Mesendoderm (in vitro differentiated cells): ENCODE measurements at regions not wholly inside any gene's neighbourhood (a gene's known extent, or its start where the extent isn't known, plus 50 kb on each side); places are given as distances from the start of the nearest gene placed in this dataset.

ENCODE experiments used
- DNase-seq: peaks from one replicate; pipeline ENCODE4 v3.0.0; 2013
- H2AK5ac ChIP-seq: 2 replicates; pipeline ENCODE4 v1.6.1; 2013; ENCODE audit warnings: low read length, inconsistent platforms
- H2BK120ac ChIP-seq: 2 replicates; pipeline ENCODE4 v1.6.1; 2013; ENCODE audit warnings: low read depth, mild to moderate bottlenecking, low read length, moderate library complexity, mixed read lengths
- H2BK15ac ChIP-seq: replicated peaks from 2 replicates; pipeline ENCODE4 v1.6.1; 2013; ENCODE audit warnings: low read depth, mild to moderate bottlenecking, moderate library complexity
- H2BK5ac ChIP-seq: 2 replicates; pipeline ENCODE4 v1.6.1; 2013; ENCODE audit warnings: low read length, inconsistent platforms
- H3K18ac ChIP-seq: 2 replicates; pipeline ENCODE4 v1.6.1; 2013; ENCODE audit warnings: mild to moderate bottlenecking, low read length, mixed read lengths
- H3K23ac ChIP-seq: one replicate; pipeline ENCODE4 v1.6.1; 2013; ENCODE audit warnings: low read length
- H3K27ac ChIP-seq: 2 replicates; pipeline ENCODE4 v1.5.1; 2013; ENCODE audit warnings: low read depth, mild to moderate bottlenecking, inconsistent platforms, low read length, moderate library complexity
- H3K27me3 ChIP-seq: 2 replicates; pipeline ENCODE4 v1.6.1; 2013; ENCODE audit warnings: low read length, control low read depth, mild to moderate bottlenecking, inconsistent platforms; ENCODE audit not compliant: insufficient read depth, poor library complexity
- H3K36me3 ChIP-seq: 2 replicates; pipeline ENCODE4 v1.6.1; 2013; ENCODE audit warnings: low read length, inconsistent platforms; ENCODE audit not compliant: control insufficient read depth, insufficient read depth
- H3K4ac ChIP-seq: one replicate; pipeline ENCODE4 v1.6.1; 2013; ENCODE audit warnings: low read depth, mild to moderate bottlenecking, low read length, moderate library complexity
- H3K4me1 ChIP-seq: 2 replicates; pipeline ENCODE4 v1.6.1; 2013; ENCODE audit warnings: low read depth, low read length, inconsistent platforms; ENCODE audit not compliant: control insufficient read depth
- H3K4me2 ChIP-seq: 2 replicates; pipeline ENCODE4 v1.6.1; 2013; ENCODE audit warnings: low read length
- H3K4me3 ChIP-seq: 2 replicates; pipeline ENCODE4 v1.5.1; 2013; ENCODE audit warnings: mild to moderate bottlenecking, low read length
- H3K56ac ChIP-seq: one replicate; pipeline ENCODE4 v1.6.1; 2013; ENCODE audit warnings: low read length
- H3K79me1 ChIP-seq: 2 replicates; pipeline ENCODE4 v1.6.1; 2013; ENCODE audit warnings: low read length, inconsistent platforms
- H3K79me2 ChIP-seq: 2 replicates; pipeline ENCODE4 v1.6.1; 2013; ENCODE audit warnings: mild to moderate bottlenecking, low read length; ENCODE audit not compliant: control insufficient read depth, insufficient read depth
- H3K9ac ChIP-seq: 2 replicates; pipeline ENCODE4 v1.6.1; 2013; ENCODE audit warnings: low read length, inconsistent platforms
- H4K5ac ChIP-seq: one replicate; pipeline ENCODE4 v1.6.1; 2013; ENCODE audit warnings: low read length
- H4K8ac ChIP-seq: one replicate; pipeline ENCODE4 v1.6.1; 2013; ENCODE audit warnings: low read depth, mild to moderate bottlenecking, control low read depth, low read length, moderate library complexity
- WGBS: extraction: QIAGEN DNeasy Blood & Tissue Kit; methylation state at CpG from one replicate; pipeline ENCODE4 v1.1.7; 2013; ENCODE audit warnings: low lambda C conversion rate, missing lambda C conversion rate; ENCODE audit not compliant: insufficient coverage; ENCODE audit errors: extremely low coverage; 5-methylcytosine and 5-hydroxymethylcytosine counted together

- no peaks in the 10 kb centered on the region for H3K4me1 ChIP-seq
- H2AK5ac ChIP-seq = no peak overlapping the region
- H3K9ac ChIP-seq = no peak overlapping the region
- H3K56ac ChIP-seq = no peak overlapping the region
- no peak overlapping the region for H3K18ac ChIP-seq
- H2BK120ac ChIP-seq = no peak overlapping the region
- H3K4me2 ChIP-seq = no peak overlapping the region
- no peak for DNase-seq
- no peak overlapping the region for H3K4me3 ChIP-seq
- H2BK15ac ChIP-seq = no peak overlapping the region
- no peaks in the 10 kb centered on the region for H3K27me3 ChIP-seq
- no peak overlapping the region for H3K27ac ChIP-seq
- no peaks in the 10 kb centered on the region for H3K36me3 ChIP-seq
- no peaks in the 10 kb centered on the region for H3K79me1 ChIP-seq
- H3K23ac ChIP-seq = no peak overlapping the region
- H3K4ac ChIP-seq = no peak overlapping the region
- no peak overlapping the region for H2BK5ac ChIP-seq
- no peak overlapping the region for H4K5ac ChIP-seq
- no peak overlapping the region for H4K8ac ChIP-seq
- H3K79me2 ChIP-seq = no peaks in the 10 kb centered on the region
Measured at GRCh38 chr5:144820278-144820677, 649.6 kb downstream of the KCTD16 start.

GRCh38 chr5:144815131-144815530 is 644.5 kb downstream of the KCTD16 start:
- Histone ChIP-seq H2AK5ac (no peak overlapping the region), H3K4me1 (no peaks in the 10 kb centered on the region), H3K4ac (no peak overlapping the region), H3K23ac (no peak overlapping the region), H2BK15ac (no peak overlapping the region), H2BK5ac (no peak overlapping the region), H3K27me3 (no peaks in the 10 kb centered on the region), H3K4me2 (no peak overlapping the region), H3K79me2 (no peaks in the 10 kb centered on the region), H3K56ac (no peak overlapping the region), H3K9ac (no peak overlapping the region), H3K79me1 (no peaks in the 10 kb centered on the region), H3K18ac (no peak overlapping the region), H2BK120ac (no peak overlapping the region), H3K36me3 (no peaks in the 10 kb centered on the region), H4K5ac (no peak overlapping the region), H3K4me3 (no peak overlapping the region), H4K8ac (no peak overlapping the region), H3K27ac (no peak overlapping the region)
- WGBS = no CpG with 5 or more reads among the region's 2 CpGs
- DNase-seq = no peak

GRCh38 chr5:144812763-144813162 is 642.1 kb downstream of the KCTD16 start:
- Histone ChIP-seq H3K79me1 (no peaks in the 10 kb centered on the region), H3K18ac (no peak overlapping the region), H3K27me3 (no peaks in the 10 kb centered on the region), H4K8ac (no peak overlapping the region), H2BK15ac (no peak overlapping the region), H3K27ac (no peak overlapping the region), H3K36me3 (no peaks in the 10 kb centered on the region), H2AK5ac (no peak overlapping the region), H2BK5ac (no peak overlapping the region), H3K79me2 (no peaks in the 10 kb centered on the region), H2BK120ac (no peak overlapping the region), H3K4me2 (no peak overlapping the region), H4K5ac (no peak overlapping the region), H3K56ac (no peak overlapping the region), H3K4me3 (no peak overlapping the region), H3K9ac (no peak overlapping the region), H3K4me1 (no peaks in the 10 kb centered on the region), H3K23ac (no peak overlapping the region), H3K4ac (no peak overlapping the region)
- no CpG with 5 or more reads among the region's 2 CpGs for WGBS
- no peak for DNase-seq

- DNase-seq = no peak
- Histone ChIP-seq H2AK5ac (no peak overlapping the region), H3K4me2 (no peak overlapping the region), H3K9ac (no peak overlapping the region), H4K8ac (no peak overlapping the region), H3K4ac (no peak overlapping the region), H2BK15ac (no peak overlapping the region), H3K18ac (no peak overlapping the region), H3K4me3 (no peak overlapping the region), H4K5ac (no peak overlapping the region), H2BK120ac (no peak overlapping the region), H3K36me3 (no peaks in the 10 kb centered on the region), H3K79me1 (no peaks in the 10 kb centered on the region), H3K27me3 (no peaks in the 10 kb centered on the region), H3K79me2 (no peaks in the 10 kb centered on the region), H3K23ac (no peak overlapping the region), H2BK5ac (no peak overlapping the region), H3K4me1 (no peaks in the 10 kb centered on the region), H3K27ac (no peak overlapping the region), H3K56ac (no peak overlapping the region)
Measured at GRCh38 chr5:144800169-144800568, 629.5 kb downstream of the KCTD16 start.

- H4K8ac ChIP-seq = no peak overlapping the region
- no peak overlapping the region for H2BK15ac ChIP-seq
- H3K27ac ChIP-seq = no peak overlapping the region
- DNase-seq = peak; percentile 28
- H2BK120ac ChIP-seq = no peak overlapping the region
- H3K4me1 ChIP-seq = no peaks in the 10 kb centered on the region
- no peak overlapping the region for H3K56ac ChIP-seq
- no peaks in the 10 kb centered on the region for H3K27me3 ChIP-seq
- H3K18ac ChIP-seq = no peak overlapping the region
- H3K4me2 ChIP-seq = no peak overlapping the region
- no peak overlapping the region for H3K4me3 ChIP-seq
- H3K79me1 ChIP-seq = no peaks in the 10 kb centered on the region
- H3K23ac ChIP-seq = no peak overlapping the region
- no peak overlapping the region for H4K5ac ChIP-seq
- H2BK5ac ChIP-seq = no peak overlapping the region
- H3K79me2 ChIP-seq = no peaks in the 10 kb centered on the region
- no peak overlapping the region for H3K9ac ChIP-seq
- no peak overlapping the region for H3K4ac ChIP-seq
- no peaks in the 10 kb centered on the region for H3K36me3 ChIP-seq
- no peak overlapping the region for H2AK5ac ChIP-seq
- WGBS = no CpG with 5 or more reads among the region's 1 CpG
Measured at GRCh38 chr5:144798595-144798994, 627.9 kb downstream of the KCTD16 start.

GRCh38 chr5:144794922-144795321 is 624.2 kb downstream of the KCTD16 start:
- H4K8ac ChIP-seq = no peak overlapping the region
- H3K9ac ChIP-seq = no peak overlapping the region
- WGBS = no CpG with 5 or more reads among the region's 1 CpG
- H4K5ac ChIP-seq = no peak overlapping the region
- peak; percentile 84 for DNase-seq
- H3K79me2 ChIP-seq = no peaks in the 10 kb centered on the region
- H3K56ac ChIP-seq = no peak overlapping the region
- H3K4me3 ChIP-seq = no peak overlapping the region
- no peaks in the 10 kb centered on the region for H3K79me1 ChIP-seq
- H2BK120ac ChIP-seq = no peak overlapping the region
- H2BK5ac ChIP-seq = no peak overlapping the region
- H3K4me1 ChIP-seq = no peaks in the 10 kb centered on the region
- no peak overlapping the region for H2AK5ac ChIP-seq
- no peak overlapping the region for H3K27ac ChIP-seq
- no peak overlapping the region for H3K4me2 ChIP-seq
- H3K27me3 ChIP-seq = no peaks in the 10 kb centered on the region
- no peaks in the 10 kb centered on the region for H3K36me3 ChIP-seq
- H3K4ac ChIP-seq = no peak overlapping the region
- no peak overlapping the region for H3K23ac ChIP-seq
- no peak overlapping the region for H3K18ac ChIP-seq
- no peak overlapping the region for H2BK15ac ChIP-seq
